Vagina (tissue), 2 donors: ENCODE measurements at regions not wholly inside any gene's neighbourhood (a gene's known extent, or its start where the extent isn't known, plus 50 kb on each side); places are given as distances from the start of the nearest gene placed in this dataset.
"Not testable (repeated sequence)": the region's sequence is repeated elsewhere in the genome, so short reads cannot be mapped to it uniquely, and the experiment has no call there.

Experiments used
- DNase-seq, 2 donors: peaks; one replicate each; pipeline ENCODE4 v3.0.0-alpha.2; 2017; ENCODE audit errors: extremely low spot score in 2 of 2
- H3K27ac ChIP-seq: fragments of 200-600 bp; sonication (generic); one replicate; pipeline ENCODE4 v1.5.1; 2019
- H3K27me3 ChIP-seq: fragments of 200-600 bp; sonication (generic); one replicate; pipeline ENCODE4 v1.5.1; 2019
- H3K36me3 ChIP-seq, 2 donors: fragments of 200-600 bp; sonication (generic); one replicate each; pipeline ENCODE4 v1.5.1; 2017 to 2019
- H3K4me1 ChIP-seq: fragments of 200-600 bp; sonication (generic); one replicate; pipeline ENCODE4 v1.5.1; 2019
- H3K4me3 ChIP-seq, 2 donors: fragments of 200-600 bp; sonication (generic); 1 replicate in 1 of 2; 2 replicates in 1 of 2; pipeline ENCODE4 v1.5.1; 2016 to 2019
- H3K9me3 ChIP-seq: fragments of 200-600 bp; sonication (generic); one replicate; pipeline ENCODE4 v1.5.1; 2019
- POLR2A ChIP-seq, 2 donors: fragments of 450-650 bp; IDR thresholded peaks; one replicate each; pipeline ENCODE4 v1.6.1; 2017; ENCODE audit warnings: antibody characterized with exemption in 2 of 2, mild to moderate bottlenecking in 2 of 2, moderate library complexity in 2 of 2
- POLR2AphosphoS5 ChIP-seq, 2 donors: sonication (generic); formaldehyde crosslinking; IDR thresholded peaks; one replicate each; pipeline ENCODE4 v1.9.0; 2017; ENCODE audit warnings: antibody characterized with exemption in 2 of 2, mild to moderate bottlenecking in 2 of 2, low read depth in 1 of 2; ENCODE audit not compliant: insufficient read depth in 1 of 2
- intact Hi-C: fragments of 100-400 bp; cut with DNase I; formaldehyde crosslinking; loops from one replicate; pipeline ENCODE4 v1.15.1; 2023
- TF ChIP-seq, protein P1 (sequence below), 3 experiments: fragments of 450-650 bp in 2 of 3; fragments of 200-600 bp in 1 of 3; sonication (generic) in 1 of 3; IDR thresholded peaks; one replicate each; pipeline ENCODE4 v1.5.1; 2017 to 2019; ENCODE audit warnings: antibody characterized with exemption in 3 of 3, mild to moderate bottlenecking in 2 of 3, moderate library complexity in 2 of 3

DNA sequence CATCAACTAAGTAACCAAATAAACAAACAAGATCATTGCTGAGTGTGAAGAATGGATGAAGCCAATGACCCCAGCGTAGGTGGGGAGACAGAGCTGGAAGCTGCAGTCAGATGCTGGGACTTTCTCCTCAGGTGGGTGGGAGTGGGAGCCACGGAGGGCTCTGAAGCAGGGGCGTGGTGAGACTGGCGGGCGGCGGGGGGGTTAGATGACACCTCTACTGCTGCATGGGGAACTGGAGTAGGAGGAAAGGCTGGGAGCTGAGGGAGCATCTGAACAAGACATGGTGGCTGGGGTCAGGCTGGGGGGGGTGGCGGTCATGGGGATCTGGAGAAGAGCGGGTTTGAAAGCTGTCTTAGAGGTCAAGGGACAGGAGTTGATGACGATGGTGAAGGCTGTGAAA is 193.8 kb downstream of the C9orf50 start:
- Histone ChIP-seq H3K36me3 (no peaks in the 10 kb centered on the region), H3K4me1 (peaks cover 7% of the 10 kb centered on the region), H3K27ac (no peak overlapping the region), H3K4me3 (no peak overlapping the region), H3K27me3 (no peaks in the 10 kb centered on the region), H3K9me3 (no peaks in the 10 kb centered on the region)
- intact Hi-C loops = no loop called here
- DNase-seq = no peak
- TF ChIP-seq, protein P1, sequence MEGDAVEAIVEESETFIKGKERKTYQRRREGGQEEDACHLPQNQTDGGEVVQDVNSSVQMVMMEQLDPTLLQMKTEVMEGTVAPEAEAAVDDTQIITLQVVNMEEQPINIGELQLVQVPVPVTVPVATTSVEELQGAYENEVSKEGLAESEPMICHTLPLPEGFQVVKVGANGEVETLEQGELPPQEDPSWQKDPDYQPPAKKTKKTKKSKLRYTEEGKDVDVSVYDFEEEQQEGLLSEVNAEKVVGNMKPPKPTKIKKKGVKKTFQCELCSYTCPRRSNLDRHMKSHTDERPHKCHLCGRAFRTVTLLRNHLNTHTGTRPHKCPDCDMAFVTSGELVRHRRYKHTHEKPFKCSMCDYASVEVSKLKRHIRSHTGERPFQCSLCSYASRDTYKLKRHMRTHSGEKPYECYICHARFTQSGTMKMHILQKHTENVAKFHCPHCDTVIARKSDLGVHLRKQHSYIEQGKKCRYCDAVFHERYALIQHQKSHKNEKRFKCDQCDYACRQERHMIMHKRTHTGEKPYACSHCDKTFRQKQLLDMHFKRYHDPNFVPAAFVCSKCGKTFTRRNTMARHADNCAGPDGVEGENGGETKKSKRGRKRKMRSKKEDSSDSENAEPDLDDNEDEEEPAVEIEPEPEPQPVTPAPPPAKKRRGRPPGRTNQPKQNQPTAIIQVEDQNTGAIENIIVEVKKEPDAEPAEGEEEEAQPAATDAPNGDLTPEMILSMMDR (IDR thresholded peaks at IDR 0.05) = no peak
- no peak for TF ChIP-seq POLR2AphosphoS5 (IDR thresholded peaks at IDR 0.05; ENCODE audit: insufficient read depth in 1 of 2, low read depth in 1 of 2)
- no peak for TF ChIP-seq POLR2A (IDR thresholded peaks at IDR 0.05)

DNA sequence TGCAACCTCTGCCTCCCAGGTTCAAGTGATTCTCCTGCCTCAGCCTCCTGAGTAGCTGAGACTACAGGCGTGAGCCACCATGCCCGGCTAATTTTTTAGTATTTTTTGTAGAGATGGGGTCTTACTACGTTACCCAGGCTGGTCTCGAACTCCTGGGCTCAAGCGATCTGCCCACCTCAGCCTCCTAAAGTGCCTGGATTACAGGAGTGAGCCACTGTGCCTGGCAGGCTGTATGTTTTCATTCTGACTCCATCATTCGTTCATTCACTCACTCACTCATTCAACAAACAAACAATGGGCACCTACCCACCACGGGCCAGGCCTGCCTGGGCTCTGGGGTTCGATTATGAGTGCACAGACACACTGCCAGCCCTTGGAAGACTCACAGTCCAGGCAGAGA is 197.1 kb downstream of the C9orf50 start:
- DNase-seq, intact Hi-C loops, H3K4me1 ChIP-seq: not testable (repeated sequence)

DNA sequence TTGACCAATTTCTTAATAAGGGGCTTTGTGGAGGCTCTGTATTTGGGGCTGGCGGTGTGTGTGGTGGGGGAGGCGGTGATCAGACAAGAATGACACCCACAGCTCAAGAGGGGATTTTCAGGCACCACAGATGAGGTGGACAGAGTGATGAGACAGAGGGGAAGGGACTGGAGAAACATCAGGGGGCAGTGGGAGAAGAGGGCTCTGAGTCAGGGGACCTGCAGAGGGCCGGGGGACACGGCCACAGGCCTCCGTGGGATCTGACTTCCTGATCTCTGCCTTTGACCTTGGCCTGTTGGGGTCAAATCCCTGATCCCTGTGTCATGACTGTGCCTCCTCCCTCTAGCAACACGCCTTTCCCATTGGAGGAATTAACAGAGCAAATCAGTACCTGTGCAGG is 197.7 kb downstream of the C9orf50 start:
- DNase-seq = no peak
- Histone ChIP-seq H3K4me1 (peaks cover 7% of the 10 kb centered on the region), H3K27ac (no peak overlapping the region), H3K4me3 (no peak overlapping the region), H3K9me3 (no peaks in the 10 kb centered on the region), H3K27me3 (no peaks in the 10 kb centered on the region), H3K36me3 (no peaks in the 10 kb centered on the region)
- intact Hi-C loops = no loop called here
- TF ChIP-seq, protein P1 (IDR thresholded peaks at IDR 0.05) = no peak
- TF ChIP-seq POLR2AphosphoS5 (IDR thresholded peaks at IDR 0.05; ENCODE audit: insufficient read depth in 1 of 2, low read depth in 1 of 2) (no peak), POLR2A (IDR thresholded peaks at IDR 0.05) (no peak)

More for the DNA sequence above, 197.1 kb downstream of the C9orf50 start:
- not testable (repeated sequence) for H3K4me3 ChIP-seq, H3K27ac ChIP-seq, H3K27me3 ChIP-seq, H3K36me3 ChIP-seq, H3K9me3 ChIP-seq

DNA sequence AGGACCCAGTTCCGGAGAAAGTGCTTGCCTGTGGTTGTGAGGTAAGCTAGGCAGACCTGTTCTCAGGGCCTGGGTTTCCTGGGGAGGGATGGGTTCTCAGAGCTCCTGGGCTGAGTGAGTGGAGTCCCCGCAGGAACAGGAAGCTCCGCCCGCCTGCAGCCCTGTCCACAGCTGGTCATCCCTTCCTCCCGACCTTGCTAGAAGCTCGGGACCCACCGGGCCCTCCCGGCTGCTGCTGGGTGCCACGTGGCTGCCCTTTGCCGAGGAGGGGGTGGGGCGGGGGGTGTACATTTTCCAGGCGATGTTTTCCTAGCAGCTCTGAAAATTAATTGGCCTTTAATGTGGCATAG is 198.1 kb downstream of the C9orf50 start:
- Histone ChIP-seq H3K4me1 (peaks cover 7% of the 10 kb centered on the region), H3K27me3 (no peaks in the 10 kb centered on the region), H3K27ac (no peak overlapping the region), H3K9me3 (no peaks in the 10 kb centered on the region), H3K4me3 (no peak overlapping the region), H3K36me3 (no peaks in the 10 kb centered on the region)
- intact Hi-C loops = no loop called here
- TF ChIP-seq POLR2AphosphoS5 (IDR thresholded peaks at IDR 0.05; ENCODE audit: insufficient read depth in 1 of 2, low read depth in 1 of 2) (no peak), POLR2A (IDR thresholded peaks at IDR 0.05) (no peak)
- TF ChIP-seq, protein P1 (IDR thresholded peaks at IDR 0.05) = no peak
- DNase-seq = no peak

DNA sequence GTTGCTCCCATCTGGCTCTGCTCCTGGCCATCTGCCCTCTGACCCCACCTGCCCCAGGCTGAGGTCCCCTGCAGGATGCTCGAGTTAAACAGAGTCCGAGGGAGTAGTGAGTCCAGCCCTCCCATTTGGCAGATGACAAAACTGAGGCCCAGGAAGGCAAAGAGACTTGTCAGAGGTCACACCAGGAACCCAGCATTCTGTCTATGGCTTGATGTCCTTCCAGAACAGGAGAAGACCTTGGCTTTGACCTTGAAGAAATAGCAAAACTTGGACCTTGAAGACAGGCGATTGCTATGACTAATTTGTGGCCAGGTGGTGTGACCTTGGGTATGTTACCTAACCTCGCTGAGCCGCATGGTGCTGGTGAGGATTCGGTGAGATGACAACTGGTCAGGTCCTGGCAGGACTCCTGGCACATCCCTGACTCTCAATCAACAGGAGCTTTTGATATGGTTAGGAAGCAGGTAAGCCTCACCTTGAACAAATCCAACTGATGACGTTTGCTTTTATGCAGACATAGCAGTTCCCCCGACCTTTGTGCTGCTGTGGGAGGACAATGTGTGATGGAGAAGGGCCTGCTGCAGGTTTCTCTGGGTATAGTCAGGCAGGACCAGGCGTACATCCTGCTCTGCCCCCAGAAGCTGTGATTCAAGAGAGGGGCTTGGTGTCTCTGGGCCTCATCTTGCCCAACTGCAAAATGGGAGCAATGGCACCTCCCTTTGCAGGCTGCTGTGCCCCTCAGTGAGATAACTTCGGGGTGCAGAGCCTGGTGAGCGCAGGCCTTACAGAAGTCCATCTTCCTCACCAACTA is 198.7 kb downstream of the C9orf50 start:
- Histone ChIP-seq H3K4me3 (no peak overlapping the region), H3K36me3 (no peaks in the 10 kb centered on the region), H3K27me3 (no peaks in the 10 kb centered on the region), H3K27ac (no peak overlapping the region), H3K9me3 (no peaks in the 10 kb centered on the region), H3K4me1 (peaks cover 7% of the 10 kb centered on the region)
- intact Hi-C loops = no loop called here
- DNase-seq = no peak
- TF ChIP-seq, protein P1 (IDR thresholded peaks at IDR 0.05) = no peak
- TF ChIP-seq POLR2A (IDR thresholded peaks at IDR 0.05) (no peak), POLR2AphosphoS5 (IDR thresholded peaks at IDR 0.05; ENCODE audit: insufficient read depth in 1 of 2, low read depth in 1 of 2) (no peak)
